ENCODE measurements at regions not wholly inside any gene's neighbourhood (a gene's known extent, or its start where the extent isn't known, plus 50 kb on each side); places are given as distances from the start of the nearest gene placed in this dataset.

- TF ChIP-seq EZH2 (IDR thresholded peaks at IDR 0.05; ENCODE audit: low read length, unreplicated experiment) (no peak), CTCF (conservative IDR thresholded peaks at IDR 0.05; ENCODE audit: low read depth, low read length) (no peak)
Observed at GRCh38 chr4:173707658-173708419, 177.8 kb upstream of the HAND2 start.

Data from PC-3 (cell line).